ENCODE measurements at regions not wholly inside any gene's neighbourhood (a gene's known extent, or its start where the extent isn't known, plus 50 kb on each side); places are given as distances from the start of the nearest gene placed in this dataset.

DNA sequence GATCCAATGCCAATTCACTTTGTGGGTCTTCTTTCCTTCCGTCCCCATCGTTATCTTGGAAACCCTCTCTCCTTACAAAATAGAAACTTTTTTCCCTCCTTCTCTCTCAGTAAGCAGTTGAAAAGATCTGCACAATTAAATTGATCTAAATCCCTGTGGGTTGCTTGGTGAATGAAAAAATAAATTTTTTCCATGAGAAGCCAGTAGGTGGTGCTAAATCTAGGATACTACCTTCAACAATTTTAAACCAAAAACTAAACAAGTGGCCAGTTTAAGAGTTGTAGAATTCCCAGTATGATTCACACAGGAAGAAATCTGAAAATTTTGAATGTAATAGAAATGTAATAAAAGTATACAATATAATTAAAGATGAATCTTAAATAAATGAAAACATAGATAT lies 990.3 kb upstream of the ZNF722 start:
- POLR2A ChIA-PET = no interaction called here
- CTCF ChIA-PET = no interaction called here
- DNase-seq (ENCODE audit: extremely low spot score) = no peak
- TF ChIP-seq, protein P1, sequence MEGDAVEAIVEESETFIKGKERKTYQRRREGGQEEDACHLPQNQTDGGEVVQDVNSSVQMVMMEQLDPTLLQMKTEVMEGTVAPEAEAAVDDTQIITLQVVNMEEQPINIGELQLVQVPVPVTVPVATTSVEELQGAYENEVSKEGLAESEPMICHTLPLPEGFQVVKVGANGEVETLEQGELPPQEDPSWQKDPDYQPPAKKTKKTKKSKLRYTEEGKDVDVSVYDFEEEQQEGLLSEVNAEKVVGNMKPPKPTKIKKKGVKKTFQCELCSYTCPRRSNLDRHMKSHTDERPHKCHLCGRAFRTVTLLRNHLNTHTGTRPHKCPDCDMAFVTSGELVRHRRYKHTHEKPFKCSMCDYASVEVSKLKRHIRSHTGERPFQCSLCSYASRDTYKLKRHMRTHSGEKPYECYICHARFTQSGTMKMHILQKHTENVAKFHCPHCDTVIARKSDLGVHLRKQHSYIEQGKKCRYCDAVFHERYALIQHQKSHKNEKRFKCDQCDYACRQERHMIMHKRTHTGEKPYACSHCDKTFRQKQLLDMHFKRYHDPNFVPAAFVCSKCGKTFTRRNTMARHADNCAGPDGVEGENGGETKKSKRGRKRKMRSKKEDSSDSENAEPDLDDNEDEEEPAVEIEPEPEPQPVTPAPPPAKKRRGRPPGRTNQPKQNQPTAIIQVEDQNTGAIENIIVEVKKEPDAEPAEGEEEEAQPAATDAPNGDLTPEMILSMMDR (IDR thresholded peaks at IDR 0.05; ENCODE audit: control extremely low read depth, extremely low read depth, low read depth, missing control alignments) = no peak

DNA sequence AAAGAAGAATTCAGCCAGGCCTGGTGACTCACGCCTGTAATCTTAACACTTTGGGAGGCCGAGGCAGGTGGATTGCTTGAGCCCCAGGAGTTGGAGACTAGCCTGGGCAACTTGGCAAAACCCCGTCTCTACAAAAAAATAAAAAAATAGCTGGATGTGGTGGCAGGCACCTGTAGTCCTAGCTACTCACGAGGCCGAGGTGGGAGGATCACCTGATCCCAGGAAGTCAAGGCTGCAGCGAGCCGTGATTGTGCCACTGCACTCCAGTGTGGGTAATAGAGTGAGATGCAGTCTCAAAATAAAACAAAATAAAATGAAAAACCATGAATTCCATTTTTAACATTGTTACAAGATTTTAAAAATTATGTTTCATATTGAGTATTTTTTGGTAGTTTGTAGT lies 988.9 kb upstream of the ZNF722 start:
- DNase-seq (ENCODE audit: extremely low spot score) = no peak
- TF ChIP-seq, protein P1 (IDR thresholded peaks at IDR 0.05; ENCODE audit: control extremely low read depth, extremely low read depth, low read depth, missing control alignments) = no peak
- POLR2A ChIA-PET = no interaction called here
- CTCF ChIA-PET = no interaction called here

DNA sequence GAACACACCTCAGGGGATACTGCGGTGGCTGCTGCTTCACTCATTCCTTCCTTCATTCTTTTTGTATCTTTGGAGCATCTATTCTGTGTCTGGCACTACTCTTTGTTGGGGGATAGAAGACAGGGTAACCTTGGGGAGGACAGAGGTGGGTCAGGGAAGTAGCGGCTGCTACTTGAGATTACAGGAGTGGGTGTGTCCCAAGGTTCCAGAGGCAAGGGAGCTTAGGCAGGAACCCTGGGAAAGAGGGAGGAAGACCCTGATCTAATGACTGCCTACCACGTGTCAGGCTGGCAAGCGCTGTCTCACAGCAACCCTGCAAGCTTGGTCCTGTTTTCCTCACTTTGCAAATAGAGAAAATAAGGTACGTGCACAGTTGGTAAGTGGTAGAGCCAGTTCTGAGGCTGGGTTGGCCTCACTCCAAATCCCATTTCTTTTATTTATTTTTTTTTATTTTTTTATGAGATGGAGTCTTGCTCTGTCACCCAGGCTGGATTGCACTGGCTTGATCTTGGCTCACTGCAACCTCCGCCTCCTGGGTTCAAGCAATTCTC lies 985.9 kb upstream of the ZNF722 start:
- DNase-seq (ENCODE audit: extremely low spot score) = no peak
- POLR2A ChIA-PET = no interaction called here
- CTCF ChIA-PET = no interaction called here
- TF ChIP-seq, protein P1 (IDR thresholded peaks at IDR 0.05; ENCODE audit: control extremely low read depth, extremely low read depth, low read depth, missing control alignments) = no peak

DNA sequence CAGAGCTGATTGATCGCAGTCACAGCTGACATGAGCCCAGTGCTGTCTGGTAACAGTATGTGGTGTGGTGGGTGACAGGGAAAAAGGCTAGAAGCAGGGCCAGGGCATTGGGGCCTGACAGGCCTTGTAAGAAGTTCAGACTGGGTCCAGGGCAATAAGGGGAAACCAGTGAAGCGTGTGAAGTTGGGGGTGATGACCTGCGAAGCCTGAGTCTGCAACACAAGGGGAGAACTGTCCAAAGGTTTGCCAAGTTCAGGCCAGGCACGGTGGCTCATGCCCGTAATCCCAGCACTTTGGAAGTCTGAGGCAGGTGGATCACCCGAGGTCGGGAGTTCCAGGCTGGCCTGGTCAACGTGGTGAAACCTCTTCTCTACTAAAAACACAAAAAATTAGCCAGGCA lies 983.9 kb upstream of the ZNF722 start:
- ChIA-PET POLR2A (no interaction called here), CTCF (no interaction called here)
- TF ChIP-seq, protein P1 (IDR thresholded peaks at IDR 0.05; ENCODE audit: control extremely low read depth, extremely low read depth, low read depth, missing control alignments) = no peak
- DNase-seq (ENCODE audit: extremely low spot score) = no peak

DNA sequence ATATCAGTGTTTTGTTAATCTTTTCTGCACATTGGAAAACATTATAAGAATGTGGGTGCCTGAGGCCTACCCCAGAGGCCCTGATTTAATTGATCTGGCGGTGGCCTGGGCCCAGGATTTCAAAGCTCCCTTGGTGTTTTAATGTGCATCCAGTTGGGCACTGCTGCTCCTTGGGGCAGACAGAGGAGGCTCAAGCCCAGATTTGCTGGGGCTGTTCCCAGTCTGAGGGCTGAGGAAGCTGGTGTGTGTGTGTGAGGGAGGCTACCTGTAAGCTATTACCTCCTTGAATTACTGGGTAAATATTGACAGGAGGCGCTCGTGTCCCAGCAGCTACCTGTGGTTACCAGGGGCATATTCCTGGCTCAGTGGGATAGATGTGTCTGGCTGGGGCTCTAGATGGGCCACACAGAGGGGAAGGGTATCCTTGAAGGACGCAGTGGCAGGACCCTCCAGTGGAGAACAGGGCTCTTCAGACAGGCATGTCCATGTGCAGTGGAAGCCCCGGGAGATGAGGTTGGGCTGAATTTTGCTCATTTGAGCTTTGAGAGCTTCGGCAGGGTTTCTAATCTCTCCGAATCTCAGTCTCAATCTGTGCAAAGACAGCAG lies 975.4 kb upstream of the ZNF722 start:
- TF ChIP-seq, protein P1 (IDR thresholded peaks at IDR 0.05; ENCODE audit: control extremely low read depth, extremely low read depth, low read depth, missing control alignments) = no peak
- CTCF ChIA-PET = no interaction called here
- POLR2A ChIA-PET = no interaction called here
- DNase-seq (ENCODE audit: extremely low spot score) = peak; percentile 2

DNA sequence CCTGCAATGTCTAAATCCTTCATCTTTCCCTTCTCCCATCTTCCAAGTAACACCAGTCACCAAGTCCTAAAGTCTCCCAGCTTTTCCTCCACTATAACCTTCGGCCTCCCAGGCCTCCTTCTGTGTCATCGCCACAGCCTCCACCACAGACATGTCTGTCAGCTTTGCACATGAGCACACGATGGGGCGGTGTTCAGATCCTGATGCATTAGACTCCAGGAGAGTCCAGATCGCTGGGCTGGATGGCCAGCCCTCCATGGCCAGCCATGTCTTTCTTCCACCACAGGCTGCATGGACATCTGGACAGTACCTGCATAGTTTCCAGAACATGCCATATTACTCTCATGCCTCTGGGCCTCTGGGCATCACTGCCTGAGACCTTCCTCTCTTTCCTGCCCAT lies 974.2 kb upstream of the ZNF722 start:
- CTCF ChIA-PET = no interaction called here
- TF ChIP-seq, protein P1 (IDR thresholded peaks at IDR 0.05; ENCODE audit: control extremely low read depth, extremely low read depth, low read depth, missing control alignments) = no peak
- POLR2A ChIA-PET = no interaction called here
- peak; percentile 2 for DNase-seq (ENCODE audit: extremely low spot score)

Data from GM10248 (cell line).